Subcutaneous abdominal adipose tissue (tissue), 5 donors: ENCODE measurements at regions not wholly inside any gene's neighbourhood (a gene's known extent, or its start where the extent isn't known, plus 50 kb on each side); places are given as distances from the start of the nearest gene placed in this dataset.
"Not testable (repeated sequence)": the region's sequence is repeated elsewhere in the genome, so short reads cannot be mapped to it uniquely, and the experiment has no call there.

Source experiments
- H3K27ac ChIP-seq: one replicate; pipeline ENCODE4 v1.7.0; 2013; ENCODE audit warnings: low read depth, mild to moderate bottlenecking, inconsistent platforms, low read length, moderate library complexity
- H3K27me3 ChIP-seq, 5 donors: one replicate each; pipeline ENCODE4 v1.7.0; 2013; ENCODE audit warnings: low read length in 5 of 5, inconsistent platforms in 1 of 5; ENCODE audit not compliant: control insufficient read depth in 5 of 5, insufficient read depth in 4 of 5
- H3K36me3 ChIP-seq, 5 donors: one replicate each; pipeline ENCODE4 v1.7.0; 2013; ENCODE audit warnings: low read length in 5 of 5; ENCODE audit not compliant: control insufficient read depth in 5 of 5, insufficient read depth in 5 of 5
- H3K4me1 ChIP-seq, 5 donors: one replicate each; pipeline ENCODE4 v1.7.0; 2013; ENCODE audit warnings: low read length in 5 of 5, mild to moderate bottlenecking in 3 of 5, moderate library complexity in 1 of 5; ENCODE audit not compliant: control insufficient read depth in 5 of 5, insufficient read depth in 5 of 5
- H3K4me3 ChIP-seq, 5 donors: one replicate each; pipeline ENCODE4 v1.7.0; 2013; ENCODE audit warnings: low read length in 5 of 5, low read depth in 1 of 5
- H3K9ac ChIP-seq, 5 donors: one replicate each; pipeline ENCODE4 v1.7.0; 2013; ENCODE audit warnings: low read length in 5 of 5, mild to moderate bottlenecking in 4 of 5, moderate library complexity in 3 of 5
- H3K9me3 ChIP-seq, 5 donors: one replicate each; pipeline ENCODE4 v1.7.0; 2013; ENCODE audit warnings: low read length in 5 of 5; ENCODE audit not compliant: control insufficient read depth in 5 of 5
- donor health status: healthy.
- donor health status: healthy.
- donor health status: healthy.
- donor health status: healthy.
- donor health status: healthy.

DNA sequence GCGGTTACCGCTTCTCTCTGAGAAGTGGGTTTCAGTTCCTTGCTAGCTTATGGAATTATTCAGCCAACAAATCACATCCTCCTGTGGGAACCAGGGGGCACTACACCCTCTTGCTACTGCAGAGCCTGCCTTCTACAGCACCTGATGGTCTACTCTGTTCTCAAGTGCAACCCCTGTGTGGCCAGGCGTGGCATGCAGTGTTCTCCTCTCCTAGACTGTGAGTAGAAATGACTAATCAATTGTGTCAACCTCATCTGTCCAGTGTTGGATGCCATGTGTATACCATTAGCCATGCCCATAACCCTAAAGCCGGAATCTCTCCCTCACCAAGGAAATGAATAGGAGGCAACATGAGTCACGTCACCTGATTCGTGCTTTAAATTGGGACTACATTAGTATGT, 117.2 kb upstream of the LIFR start:
- Histone ChIP-seq H3K4me3 (no peak overlapping the region), H3K9me3 (peaks cover 0 to 4% (median 0%) of the 10 kb centered on the region in 5 donors), H3K36me3 (no peaks in the 10 kb centered on the region), H3K27me3 (no peaks in the 10 kb centered on the region), H3K27ac (no peak overlapping the region), H3K4me1 (no peaks in the 10 kb centered on the region), H3K9ac (no peak overlapping the region)

DNA sequence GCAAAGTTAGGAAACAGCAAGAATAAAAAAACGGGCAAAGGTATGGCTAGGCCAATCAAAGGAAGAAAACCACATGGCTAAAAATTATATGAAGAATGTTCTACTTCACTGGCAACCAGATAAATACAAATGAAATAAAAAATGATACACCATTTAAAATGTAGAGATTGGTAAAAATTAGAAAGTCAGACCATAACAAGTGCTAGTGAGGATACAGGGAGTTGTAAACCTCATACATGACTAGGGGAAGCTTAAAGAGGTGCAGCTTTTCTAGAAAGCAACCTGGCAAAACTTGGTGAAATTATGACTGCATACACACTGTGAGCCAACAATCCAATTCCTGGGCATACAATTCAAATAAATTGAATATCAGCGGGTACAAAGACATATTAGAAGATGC, 119.0 kb upstream of the LIFR start:
- Histone ChIP-seq H3K9me3 (peaks cover 0 to 4% (median 0%) of the 10 kb centered on the region in 5 donors), H3K4me1 (peaks cover 0 to 3% (median under 1%) of the 10 kb centered on the region in 5 donors), H3K27ac (no peak overlapping the region), H3K27me3 (no peaks in the 10 kb centered on the region), H3K36me3 (no peaks in the 10 kb centered on the region), H3K9ac (no peak overlapping the region), H3K4me3 (no peak overlapping the region)

DNA sequence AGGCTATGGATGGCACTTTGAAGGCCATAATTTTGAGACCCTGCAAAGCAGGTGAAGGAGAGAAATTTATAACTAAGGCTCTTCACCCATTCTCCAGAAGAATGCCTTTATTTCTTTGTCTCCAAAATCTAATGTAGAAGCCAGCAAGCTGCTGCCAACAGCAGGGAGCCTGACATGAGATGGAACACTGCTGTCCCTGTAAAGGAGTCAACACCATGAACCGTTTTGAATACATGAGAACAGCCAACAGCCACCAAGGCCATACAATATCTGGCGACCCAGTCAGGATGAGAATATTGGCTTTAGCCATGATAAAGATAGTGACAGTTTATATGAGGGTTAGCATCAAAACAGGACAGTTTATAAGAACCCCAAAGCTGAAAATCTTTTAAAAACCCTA, 121.2 kb upstream of the LIFR start:
- Histone ChIP-seq H3K9ac (no peak overlapping the region), H3K27ac (no peak overlapping the region), H3K9me3 (peaks cover 0 to 4% (median 0%) of the 10 kb centered on the region in 5 donors), H3K4me1 (peaks cover 0 to 25% (median 10%) of the 10 kb centered on the region in 5 donors), H3K36me3 (no peaks in the 10 kb centered on the region), H3K4me3 (no peak overlapping the region), H3K27me3 (no peaks in the 10 kb centered on the region)

DNA sequence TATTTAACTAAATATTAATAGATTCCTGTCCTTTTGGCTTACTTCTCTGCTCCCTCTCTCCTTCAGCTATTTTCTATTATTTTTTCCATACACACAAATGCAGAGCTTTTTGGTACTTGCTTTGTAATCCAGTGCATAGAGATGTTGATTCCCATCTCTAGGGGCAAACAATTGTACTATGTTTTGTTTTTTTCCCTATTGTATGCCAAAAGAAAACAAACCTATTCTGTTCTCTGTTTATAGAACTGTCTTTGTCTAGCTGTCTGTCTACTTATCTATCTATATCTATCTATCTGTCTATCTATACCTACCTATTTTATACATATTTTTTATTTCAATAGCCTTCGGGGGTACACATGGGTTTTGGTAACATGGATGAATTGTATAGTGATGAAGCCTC, 121.6 kb upstream of the LIFR start:
- Histone ChIP-seq H3K36me3 (no peaks in the 10 kb centered on the region), H3K27ac (no peak overlapping the region), H3K9me3 (peaks cover 0 to 4% (median 0%) of the 10 kb centered on the region in 5 donors), H3K4me3 (no peak overlapping the region), H3K9ac (no peak overlapping the region), H3K4me1 (peaks cover 0 to 27% (median 10%) of the 10 kb centered on the region in 5 donors), H3K27me3 (no peaks in the 10 kb centered on the region)

DNA sequence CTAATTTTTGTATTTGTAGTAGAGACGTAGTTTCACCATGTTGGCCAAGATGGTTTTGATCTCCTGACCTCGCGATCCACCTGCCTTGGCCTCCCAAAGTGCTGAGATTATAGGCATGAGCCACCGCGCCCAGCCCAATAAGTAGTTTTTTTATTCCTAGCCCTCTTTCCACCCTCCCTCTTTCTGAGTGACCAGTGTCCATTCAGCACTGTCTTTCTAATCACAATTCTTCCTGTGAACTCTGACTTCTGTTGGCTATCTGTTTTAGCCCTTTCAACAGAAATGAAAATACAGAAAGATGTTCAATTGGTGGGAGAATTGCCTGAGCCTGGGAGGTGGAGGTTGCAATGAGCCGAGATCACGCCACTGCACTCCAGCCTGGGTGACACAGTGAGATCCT, 122.3 kb upstream of the LIFR start:
- not testable (repeated sequence) for H3K36me3 ChIP-seq, H3K9me3 ChIP-seq, H3K27me3 ChIP-seq, H3K27ac ChIP-seq, H3K4me3 ChIP-seq, H3K9ac ChIP-seq
- H3K4me1 ChIP-seq, result peaks cover 0 to 27% (median 10%) of the 10 kb centered on the region in 5 donors

DNA sequence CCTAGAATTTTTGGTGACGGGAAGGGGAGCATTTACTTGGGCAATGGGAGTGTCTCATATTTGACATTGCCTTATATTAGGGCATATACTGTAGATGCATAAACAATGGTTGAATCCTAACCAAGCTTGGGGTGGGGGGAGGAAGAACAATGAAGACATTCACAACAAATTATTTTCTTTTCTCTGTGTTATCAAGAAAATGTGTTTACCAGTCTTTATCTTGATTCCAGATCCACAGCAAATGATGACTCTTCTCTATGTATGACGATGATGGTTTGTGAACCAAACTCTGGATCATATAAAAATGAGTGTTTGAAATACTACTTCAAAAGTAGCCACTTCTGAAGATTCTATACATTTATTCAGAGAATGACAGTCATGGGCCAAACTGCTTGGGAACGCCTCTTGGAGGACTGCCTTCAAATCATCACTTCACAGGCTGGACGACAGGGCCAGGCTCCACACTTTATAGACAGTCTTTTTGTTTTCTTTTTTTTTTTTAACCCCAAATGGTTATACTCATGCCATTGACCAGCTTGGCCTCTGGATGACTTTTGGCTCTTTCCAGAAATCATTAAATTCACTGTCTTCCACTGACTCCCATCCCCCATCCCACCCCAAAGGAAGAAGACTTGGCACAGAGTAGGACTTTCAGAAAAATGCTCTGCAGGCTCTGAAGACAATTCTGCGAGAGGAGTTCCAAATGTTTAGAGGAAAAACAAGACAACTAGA, 123.8 kb upstream of the LIFR start:
- Histone ChIP-seq H3K9ac (no peak overlapping the region), H3K9me3 (peaks cover 0 to 4% (median 0%) of the 10 kb centered on the region in 5 donors), H3K36me3 (no peaks in the 10 kb centered on the region), H3K4me3 (no peak overlapping the region), H3K4me1 (peaks cover 0 to 32% (median 10%) of the 10 kb centered on the region in 5 donors), H3K27ac (no peak overlapping the region), H3K27me3 (no peaks in the 10 kb centered on the region)

DNA sequence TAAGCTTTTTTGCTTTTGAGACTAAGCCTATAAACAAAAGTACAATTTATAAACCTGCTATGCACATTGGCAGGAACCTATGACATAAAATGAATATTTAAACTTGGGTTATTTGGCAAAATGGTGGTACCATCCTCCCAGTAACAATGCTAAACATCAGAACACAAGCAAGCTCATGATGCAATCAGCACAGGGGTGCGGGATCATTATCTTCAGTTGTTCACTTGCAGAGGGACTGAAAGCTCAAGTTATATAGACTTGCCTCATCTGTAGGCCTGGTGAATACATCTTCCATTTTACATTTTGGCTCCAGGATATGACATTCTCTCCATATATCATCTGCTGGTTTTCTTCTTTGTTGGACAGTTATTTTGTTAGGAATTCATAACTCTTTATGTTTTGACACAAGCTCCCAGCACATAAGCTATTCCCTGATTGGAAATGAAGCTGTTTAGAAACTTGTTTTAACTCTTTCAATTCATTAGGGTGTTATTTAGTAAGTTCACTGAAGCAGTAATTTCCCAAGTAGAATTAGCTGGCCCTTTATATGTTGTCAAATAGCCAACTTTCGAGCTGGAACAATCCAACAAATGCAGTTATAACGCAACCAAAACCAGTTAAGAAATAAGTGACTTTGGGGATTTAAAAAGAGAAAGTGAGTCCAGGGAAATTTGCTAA, 124.7 kb upstream of the LIFR start:
- peaks cover 0 to 32% (median 10%) of the 10 kb centered on the region in 5 donors for H3K4me1 ChIP-seq
- no peaks in the 10 kb centered on the region for H3K36me3 ChIP-seq
- H3K27me3 ChIP-seq, result no peaks in the 10 kb centered on the region
- no peaks in the 10 kb centered on the region for H3K9me3 ChIP-seq
- peak overlapping the region in 1 of 5 donors; percentile 4 for H3K4me3 ChIP-seq
- no peak overlapping the region for H3K27ac ChIP-seq
- H3K9ac ChIP-seq, result no peak overlapping the region

DNA sequence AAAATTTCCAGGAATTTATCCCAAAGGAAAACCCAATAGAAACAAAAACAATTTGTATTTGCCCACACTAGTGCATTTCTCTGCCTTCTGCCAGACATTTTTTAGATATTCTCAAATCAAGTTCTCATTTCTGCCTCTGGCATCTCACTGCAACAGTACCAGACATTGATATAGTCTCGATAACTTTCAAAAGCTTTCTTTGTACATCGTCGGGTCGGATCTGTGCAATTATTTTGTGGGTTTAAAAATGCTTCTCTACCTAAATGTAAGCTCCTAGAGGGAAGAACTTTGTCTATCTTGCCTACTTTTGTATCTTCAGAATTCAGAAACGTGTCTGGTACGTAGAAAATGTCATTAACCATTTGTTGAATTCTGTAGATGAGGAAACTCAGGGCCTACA, 125.5 kb upstream of the LIFR start:
- Histone ChIP-seq H3K9ac (no peak overlapping the region), H3K36me3 (no peaks in the 10 kb centered on the region), H3K27me3 (no peaks in the 10 kb centered on the region), H3K4me3 (peak overlapping the region in 1 of 5 donors; percentile 4), H3K27ac (no peak overlapping the region), H3K9me3 (no peaks in the 10 kb centered on the region), H3K4me1 (peaks cover 0 to 32% (median 10%) of the 10 kb centered on the region in 5 donors)

DNA sequence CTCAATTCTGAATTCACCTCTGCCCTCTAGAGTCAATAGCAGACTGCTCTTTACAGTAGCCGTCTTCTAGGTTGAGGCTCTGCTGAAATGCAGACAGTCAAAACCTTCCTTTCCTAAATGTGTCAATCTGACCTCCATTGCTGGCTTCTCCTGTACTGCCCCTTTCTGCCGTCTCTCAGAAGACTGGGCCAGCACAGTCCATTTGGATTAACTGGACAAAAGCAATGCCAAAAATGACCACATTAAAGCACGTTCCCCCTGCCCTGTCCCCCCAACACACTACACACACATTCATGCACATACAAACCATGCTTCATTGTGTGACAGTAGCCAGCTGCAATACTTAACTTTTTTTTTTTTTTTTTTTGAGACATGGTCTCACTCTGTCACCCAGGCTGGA, 130.2 kb upstream of the LIFR start:
- H3K9ac ChIP-seq, result no peak overlapping the region

DNA sequence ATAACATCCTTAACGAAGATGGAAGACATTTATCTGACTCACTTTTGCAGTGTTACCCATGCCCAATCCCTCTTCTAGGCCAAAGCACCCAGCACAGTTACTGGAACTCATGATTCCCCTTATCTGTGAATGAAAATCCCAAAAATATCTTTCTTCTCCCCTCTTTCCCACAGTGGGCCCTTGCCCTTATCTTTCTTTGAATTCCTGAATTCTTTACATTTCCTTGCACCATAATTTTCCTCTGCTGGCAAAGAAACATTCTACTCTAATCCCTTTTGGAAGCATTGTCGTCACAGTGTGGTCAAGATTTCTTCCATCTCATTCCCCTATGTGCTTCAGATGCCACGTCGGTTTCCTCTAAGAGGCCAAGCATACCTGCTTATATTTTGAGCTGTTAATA, 135.9 kb upstream of the LIFR start:
- peaks cover 0 to 17% (median 0%) of the 10 kb centered on the region in 5 donors for H3K4me1 ChIP-seq
- H3K36me3 ChIP-seq, result no peaks in the 10 kb centered on the region
- H3K27me3 ChIP-seq, result peaks cover 0 to 7% (median 0%) of the 10 kb centered on the region in 5 donors
- no peaks in the 10 kb centered on the region for H3K9me3 ChIP-seq
- H3K9ac ChIP-seq, result no peak overlapping the region
- no peak overlapping the region for H3K4me3 ChIP-seq
- no peak overlapping the region for H3K27ac ChIP-seq

More for the DNA sequence above, 130.2 kb upstream of the LIFR start:
- H3K4me3 ChIP-seq, result no peak overlapping the region
- H3K36me3 ChIP-seq, result no peaks in the 10 kb centered on the region
- no peaks in the 10 kb centered on the region for H3K9me3 ChIP-seq
- peaks cover 0 to 17% (median 2%) of the 10 kb centered on the region in 5 donors for H3K4me1 ChIP-seq
- no peak overlapping the region for H3K27ac ChIP-seq
- H3K27me3 ChIP-seq, result peaks cover 0 to 7% (median 0%) of the 10 kb centered on the region in 5 donors
